Panc1 (cell line): ENCODE measurements at regions not wholly inside any gene's neighbourhood (a gene's known extent, or its start where the extent isn't known, plus 50 kb on each side); places are given as distances from the start of the nearest gene placed in this dataset.

Experiments used
- ATAC-seq: fragments of 200-7000 bp; cut with Tn5 transposase; 2 replicates; pipeline ENCODE4 v1.9.1; 2020; ENCODE audit warnings: mild to moderate bottlenecking, moderate library complexity
- BruUV-seq: library from RNA; stranded (reverse); fragments of 400-500 nt; replicated peaks from 2 replicates; lab custom pipeline; 2021; lab: Mats Ljungman, UMichigan
- CTCF ChIA-PET: fragments of 300-600 bp; sonication (Branson Sonifier 250); formaldehyde crosslinking; loops from one replicate; lab custom pipeline; 2022; ENCODE audit warnings: antibody characterized with exemption; lab: Charles Lee
- POLR2A ChIA-PET: fragments of 300-600 bp; sonication (Branson Sonifier 250); formaldehyde crosslinking; loops from one replicate; lab custom pipeline; 2022; ENCODE audit warnings: antibody characterized with exemption; lab: Charles Lee
- DNase-seq: peaks from one replicate; pipeline ENCODE4 v3.0.0-alpha.2; 2010; ENCODE audit warnings: low read depth, low spot score
- H3K27ac ChIP-seq: 2 replicates; pipeline ENCODE4 v1.5.1; 2011; ENCODE audit warnings: mild to moderate bottlenecking, low read length, inconsistent platforms
- H3K27me3 ChIP-seq: fragments of 200-500 bp; sonication (Bioruptor generic); 2 replicates; pipeline ENCODE4 v1.6.0; 2014; ENCODE audit warnings: low read length, inconsistent platforms; ENCODE audit not compliant: control insufficient read depth, insufficient read depth
- H3K36me3 ChIP-seq: fragments of 200-500 bp; sonication (Bioruptor generic); 2 replicates; pipeline ENCODE4 v1.5.1; 2014; ENCODE audit warnings: inconsistent platforms, mild to moderate bottlenecking, low read length, moderate library complexity; ENCODE audit not compliant: control insufficient read depth, insufficient read depth
- H3K4me1 ChIP-seq: 2 replicates; pipeline ENCODE4 v1.5.1; 2011; ENCODE audit warnings: inconsistent platforms, mild to moderate bottlenecking, low read length, moderate library complexity; ENCODE audit not compliant: control insufficient read depth, insufficient read depth
- H3K4me3 ChIP-seq, 2 experiments: 2 replicates each; pipeline ENCODE4 v1.5.1; 2011 to 2012; ENCODE audit warnings: low read depth in 2 of 2, low read length in 2 of 2, mild to moderate bottlenecking in 2 of 2, inconsistent platforms in 1 of 2, moderate library complexity in 1 of 2
- H3K9me3 ChIP-seq: fragments of 200-500 bp; sonication (Bioruptor generic); 2 replicates; pipeline ENCODE4 v1.5.1; 2014; ENCODE audit warnings: low read depth, mild to moderate bottlenecking, inconsistent platforms, low read length, moderate library complexity; ENCODE audit not compliant: control insufficient read depth, insufficient read depth
- POLR2AphosphoS5 ChIP-seq: IDR thresholded peaks from 2 replicates; pipeline ENCODE4 v1.6.1; 2012; ENCODE audit warnings: mild to moderate bottlenecking, low read depth, low read length, moderate library complexity
- REST ChIP-seq, 2 experiments: IDR thresholded peaks; 2 replicates each; pipeline ENCODE4 v1.6.1; 2011 to 2012; ENCODE audit warnings: low read depth in 2 of 2, control low read depth in 1 of 2, low read length in 1 of 2, mild to moderate bottlenecking in 1 of 2, moderate library complexity in 1 of 2; ENCODE audit not compliant: insufficient read depth in 1 of 2
- SIN3A ChIP-seq: IDR thresholded peaks from 2 replicates; pipeline ENCODE4 v1.6.1; 2012; ENCODE audit warnings: low read depth, mild to moderate bottlenecking, low read length, moderate library complexity, borderline replicate concordance; ENCODE audit not compliant: insufficient read depth
- TCF7L2 ChIP-seq: IDR thresholded peaks from 2 replicates; pipeline ENCODE4 v1.6.1; 2011; ENCODE audit warnings: mild to moderate bottlenecking, low read depth, low read length, inconsistent platforms
- in situ Hi-C: cut with HindIII; loops from 2 replicates; pipeline ENCODE4 v1.10.0; 2016; ENCODE audit warnings: low sequenced_read_pairs, low pct_unique_long_range_greater_than_20kb
- intact Hi-C: fragments of 100-400 bp; cut with micrococcal nuclease; formaldehyde crosslinking; loops from one replicate; pipeline ENCODE4 v1.10.0; 2022; ENCODE audit not compliant: unreplicated experiment
- TF ChIP-seq, protein P1 (sequence below): fragments of 450-650 bp; IDR thresholded peaks from 2 replicates; pipeline ENCODE4 v1.5.1; 2017; ENCODE audit warnings: mild to moderate bottlenecking

DNA sequence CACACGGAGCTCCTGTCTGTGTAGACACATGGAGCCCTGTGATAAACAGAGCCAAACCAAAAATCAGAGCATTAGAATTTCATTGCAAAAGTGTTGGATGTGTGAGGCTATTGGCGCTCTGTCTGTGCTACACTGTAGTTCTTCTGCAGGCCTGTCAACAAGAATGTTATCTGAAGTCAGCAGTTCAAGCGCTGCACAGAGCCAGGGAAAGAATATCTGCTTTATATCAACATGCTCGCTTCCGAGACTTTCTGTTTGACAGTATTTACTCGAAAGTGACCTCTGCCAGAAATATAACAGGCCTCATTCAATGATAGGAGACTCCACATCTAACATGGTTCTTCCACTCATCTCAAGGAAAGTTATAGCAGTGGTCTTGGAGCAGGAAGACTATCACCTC is 118.3 kb downstream of the CCER1 start:
- CTCF ChIA-PET, result no interaction called here
- Histone ChIP-seq H3K4me3 (no peak overlapping the region), H3K4me1 (no peaks in the 10 kb centered on the region; the same call in 1 of the 2 replicates), H3K27me3 (no peaks in the 10 kb centered on the region), H3K36me3 (no peaks in the 10 kb centered on the region), H3K9me3 (no peaks in the 10 kb centered on the region), H3K27ac (no peak overlapping the region)
- in situ Hi-C loops, result no loop called here
- no TSS peak for BruUV-seq
- POLR2A ChIA-PET, result no interaction called here
- ATAC-seq, result no peak
- no peak for TF ChIP-seq POLR2AphosphoS5
- TF ChIP-seq SIN3A, result no peak
- TF ChIP-seq TCF7L2, result no peak
- TF ChIP-seq, protein P1, sequence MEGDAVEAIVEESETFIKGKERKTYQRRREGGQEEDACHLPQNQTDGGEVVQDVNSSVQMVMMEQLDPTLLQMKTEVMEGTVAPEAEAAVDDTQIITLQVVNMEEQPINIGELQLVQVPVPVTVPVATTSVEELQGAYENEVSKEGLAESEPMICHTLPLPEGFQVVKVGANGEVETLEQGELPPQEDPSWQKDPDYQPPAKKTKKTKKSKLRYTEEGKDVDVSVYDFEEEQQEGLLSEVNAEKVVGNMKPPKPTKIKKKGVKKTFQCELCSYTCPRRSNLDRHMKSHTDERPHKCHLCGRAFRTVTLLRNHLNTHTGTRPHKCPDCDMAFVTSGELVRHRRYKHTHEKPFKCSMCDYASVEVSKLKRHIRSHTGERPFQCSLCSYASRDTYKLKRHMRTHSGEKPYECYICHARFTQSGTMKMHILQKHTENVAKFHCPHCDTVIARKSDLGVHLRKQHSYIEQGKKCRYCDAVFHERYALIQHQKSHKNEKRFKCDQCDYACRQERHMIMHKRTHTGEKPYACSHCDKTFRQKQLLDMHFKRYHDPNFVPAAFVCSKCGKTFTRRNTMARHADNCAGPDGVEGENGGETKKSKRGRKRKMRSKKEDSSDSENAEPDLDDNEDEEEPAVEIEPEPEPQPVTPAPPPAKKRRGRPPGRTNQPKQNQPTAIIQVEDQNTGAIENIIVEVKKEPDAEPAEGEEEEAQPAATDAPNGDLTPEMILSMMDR, result no peak
- DNase-seq, result no peak
- intact Hi-C loops, result no loop called here

DNA sequence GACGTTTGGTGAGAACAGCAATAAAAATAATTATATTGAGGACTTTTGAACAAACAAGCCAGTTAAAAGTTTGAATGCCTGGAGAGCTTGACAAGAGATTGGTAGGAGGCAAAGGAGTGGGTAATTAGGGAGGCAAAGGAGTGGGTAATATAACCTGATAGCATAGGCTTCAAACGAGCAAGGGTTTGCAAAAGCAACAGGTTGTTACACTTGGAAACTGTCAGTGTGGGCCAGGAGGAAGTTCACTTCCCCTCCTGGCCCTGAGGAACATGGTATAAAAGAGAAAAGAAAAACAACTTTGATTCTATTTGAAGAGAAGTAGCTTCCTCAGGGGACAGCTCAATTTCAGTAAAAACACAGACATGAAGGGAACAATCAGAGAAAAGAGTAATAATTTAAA is 121.7 kb downstream of the CCER1 start:
- in situ Hi-C loops, result no loop called here

More for the DNA sequence above, 121.7 kb downstream of the CCER1 start:
- ChIA-PET CTCF (no interaction called here), POLR2A (no interaction called here)
- intact Hi-C loops, result no loop called here
- Histone ChIP-seq H3K27ac (no peak overlapping the region), H3K36me3 (no peaks in the 10 kb centered on the region), H3K4me3 (no peak overlapping the region), H3K4me1 (no peaks in the 10 kb centered on the region; the same call in 1 of the 2 replicates), H3K27me3 (no peaks in the 10 kb centered on the region), H3K9me3 (no peaks in the 10 kb centered on the region)
- no TSS peak for BruUV-seq
- TF ChIP-seq REST (IDR thresholded peaks at IDR 0.05; ENCODE audit: insufficient read depth in 1 of 2, low read depth in 2 of 2, low read length in 1 of 2) (no peak), SIN3A (no peak)
- TF ChIP-seq, protein P1, result no peak
- ATAC-seq (no peak), DNase-seq (no peak)
